Adipocyte (in vitro differentiated cells): ENCODE measurements at regions not wholly inside any gene's neighbourhood (a gene's known extent, or its start where the extent isn't known, plus 50 kb on each side); places are given as distances from the start of the nearest gene placed in this dataset.

Experiments
- DNase-seq: peaks from one replicate; pipeline ENCODE4 v3.0.0-alpha.2; 2015; ENCODE audit warnings: low read depth
- H3K27me3 ChIP-seq: replicated peaks from 2 replicates; pipeline ENCODE4 v1.7.0; 2013; ENCODE audit warnings: mild to moderate bottlenecking, low read length, moderate library complexity; ENCODE audit not compliant: control insufficient read depth, insufficient read depth
- H3K36me3 ChIP-seq: 2 replicates; pipeline ENCODE4 v1.7.0; 2013; ENCODE audit warnings: low read length, mild to moderate bottlenecking, moderate library complexity; ENCODE audit not compliant: control insufficient read depth, insufficient read depth, severe bottlenecking
- H3K4me1 ChIP-seq: 2 replicates; pipeline ENCODE4 v1.7.0; 2013; ENCODE audit warnings: mild to moderate bottlenecking, low read length, moderate library complexity; ENCODE audit not compliant: control insufficient read depth, insufficient read depth
- H3K4me3 ChIP-seq: 2 replicates; pipeline ENCODE4 v1.7.0; 2013; ENCODE audit warnings: mild to moderate bottlenecking, low read length, moderate library complexity
- H3K9ac ChIP-seq: 2 replicates; pipeline ENCODE4 v1.7.0; 2013; ENCODE audit warnings: mild to moderate bottlenecking, low read length, moderate library complexity
- H3K9me3 ChIP-seq: 2 replicates; pipeline ENCODE4 v1.7.0; 2013; ENCODE audit warnings: mild to moderate bottlenecking, low read length, moderate library complexity; ENCODE audit not compliant: control insufficient read depth

DNA sequence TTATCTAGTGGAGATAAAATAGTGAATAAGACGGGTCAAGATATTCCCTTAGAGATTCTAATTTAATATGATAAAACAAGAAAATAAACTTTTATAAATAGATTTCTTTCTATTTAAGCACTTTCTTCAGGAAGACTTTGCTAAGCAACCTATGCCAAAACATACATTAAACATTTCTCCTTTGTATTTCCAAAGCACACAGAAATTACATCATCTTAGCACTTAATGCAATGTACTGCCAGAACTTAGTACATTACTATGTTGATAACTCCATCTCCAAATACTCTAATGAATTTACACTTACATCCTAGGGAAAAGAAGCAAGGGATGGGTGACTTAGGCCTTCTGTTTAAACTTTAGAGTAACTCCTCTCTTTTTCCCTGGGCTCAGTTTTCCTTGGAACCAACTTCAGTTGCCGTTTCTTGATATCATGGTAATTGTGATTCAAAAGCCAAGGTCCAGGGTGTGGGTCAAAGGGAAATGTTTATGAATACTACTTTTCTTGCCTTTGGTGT lies 322.6 kb upstream of the PCDH20 start:
- H3K4me3 ChIP-seq: no peak overlapping the region
- no peak overlapping the region for H3K9ac ChIP-seq
- H3K9me3 ChIP-seq: no peaks in the 10 kb centered on the region
- H3K36me3 ChIP-seq: no peaks in the 10 kb centered on the region
- no peaks in the 10 kb centered on the region for H3K4me1 ChIP-seq
- no peaks in the 10 kb centered on the region for H3K27me3 ChIP-seq
- DNase-seq: no peak

DNA sequence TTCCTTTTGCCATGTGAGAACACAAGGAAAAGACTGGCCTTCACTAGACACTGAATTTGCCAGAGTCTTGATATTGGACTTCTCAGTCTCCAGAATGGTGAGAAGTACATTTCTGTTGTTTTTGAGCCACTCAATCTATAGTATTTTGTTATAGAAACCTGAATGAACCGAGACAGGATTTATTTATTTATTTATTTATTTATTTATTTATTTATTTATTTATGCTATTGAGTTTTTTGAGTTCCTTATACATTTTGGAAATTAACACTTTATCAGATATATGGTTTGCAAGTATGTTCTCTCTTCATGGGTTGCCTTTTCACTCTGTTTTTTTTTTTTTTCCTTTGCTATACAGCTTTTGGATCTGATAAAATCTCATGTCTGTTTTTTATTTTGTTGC lies 319.0 kb upstream of the PCDH20 start:
- no peak overlapping the region for H3K9ac ChIP-seq
- H3K4me3 ChIP-seq: no peak overlapping the region
- H3K9me3 ChIP-seq: no peaks in the 10 kb centered on the region
- no peaks in the 10 kb centered on the region for H3K27me3 ChIP-seq
- no peaks in the 10 kb centered on the region for H3K36me3 ChIP-seq
- H3K4me1 ChIP-seq: no peaks in the 10 kb centered on the region
- DNase-seq: no peak

DNA sequence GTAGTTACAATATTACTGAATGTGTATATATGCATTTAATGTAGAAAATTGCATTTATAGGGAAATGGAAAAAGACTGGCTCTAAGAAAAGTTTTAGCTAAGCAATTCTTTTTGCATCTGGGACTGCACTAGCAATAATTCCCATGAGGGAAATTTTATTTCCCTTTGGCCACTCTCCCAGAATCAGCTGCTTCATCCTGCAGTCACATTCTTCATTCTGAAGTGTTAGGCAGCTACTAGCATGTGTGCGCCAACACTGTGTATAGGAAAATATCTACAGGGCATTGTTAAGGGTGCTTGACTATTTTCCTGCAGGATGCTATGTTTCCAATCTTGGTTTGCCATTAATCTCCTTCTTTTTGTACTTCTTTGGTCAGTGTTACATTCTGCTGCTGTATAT lies 312.8 kb upstream of the PCDH20 start:
- no peaks in the 10 kb centered on the region for H3K36me3 ChIP-seq
- peak overlapping the region; percentile 2 for H3K4me3 ChIP-seq
- H3K27me3 ChIP-seq: no peaks in the 10 kb centered on the region
- H3K9me3 ChIP-seq: no peaks in the 10 kb centered on the region
- no peak for DNase-seq
- H3K4me1 ChIP-seq: peaks cover 18% of the 10 kb centered on the region
- H3K9ac ChIP-seq: no peak overlapping the region

DNA sequence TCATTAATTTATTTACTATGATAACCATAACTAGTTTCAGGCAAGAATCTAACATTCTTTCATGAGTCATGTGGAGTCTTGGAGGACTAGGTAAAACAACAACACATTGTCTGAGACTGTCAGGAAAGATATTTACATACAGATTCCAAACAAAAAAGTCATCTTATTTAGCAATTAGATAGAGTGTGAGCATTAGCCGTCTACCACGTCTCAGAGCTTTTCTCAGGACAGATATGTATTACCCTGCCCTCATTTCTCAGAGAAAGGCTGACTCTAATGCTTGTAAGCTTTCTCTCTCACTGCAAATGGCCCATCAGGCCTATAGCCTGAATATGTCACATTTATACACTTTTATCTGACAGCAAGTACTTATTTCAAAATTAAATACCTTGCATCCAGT lies 312.1 kb upstream of the PCDH20 start:
- DNase-seq: peak; percentile 6
- no peaks in the 10 kb centered on the region for H3K27me3 ChIP-seq
- H3K9ac ChIP-seq: no peak overlapping the region
- peak overlapping the region; percentile 2 for H3K4me3 ChIP-seq
- peaks cover 18% of the 10 kb centered on the region for H3K4me1 ChIP-seq
- H3K9me3 ChIP-seq: no peaks in the 10 kb centered on the region
- H3K36me3 ChIP-seq: no peaks in the 10 kb centered on the region

GRCh38 chr13:61725806-61726205 lies 310.2 kb upstream of the PCDH20 start:
- no peak for DNase-seq
- Histone ChIP-seq H3K9ac (no peak overlapping the region), H3K27me3 (no peaks in the 10 kb centered on the region), H3K4me1 (peaks cover 18% of the 10 kb centered on the region), H3K9me3 (no peaks in the 10 kb centered on the region), H3K36me3 (no peaks in the 10 kb centered on the region), H3K4me3 (no peak overlapping the region)

GRCh38 chr13:61722119-61722518 lies 306.5 kb upstream of the PCDH20 start:
- H3K36me3 ChIP-seq: no peaks in the 10 kb centered on the region
- no peaks in the 10 kb centered on the region for H3K9me3 ChIP-seq
- no peaks in the 10 kb centered on the region for H3K27me3 ChIP-seq
- no peak for DNase-seq
- H3K9ac ChIP-seq: no peak overlapping the region
- no peaks in the 10 kb centered on the region for H3K4me1 ChIP-seq
- H3K4me3 ChIP-seq: no peak overlapping the region

GRCh38 chr13:61712621-61713020 lies 297.0 kb upstream of the PCDH20 start:
- H3K9me3 ChIP-seq: no peaks in the 10 kb centered on the region
- H3K27me3 ChIP-seq: no peaks in the 10 kb centered on the region
- DNase-seq: no peak
- no peak overlapping the region for H3K4me3 ChIP-seq
- H3K9ac ChIP-seq: no peak overlapping the region
- no peaks in the 10 kb centered on the region for H3K4me1 ChIP-seq
- no peaks in the 10 kb centered on the region for H3K36me3 ChIP-seq

DNA sequence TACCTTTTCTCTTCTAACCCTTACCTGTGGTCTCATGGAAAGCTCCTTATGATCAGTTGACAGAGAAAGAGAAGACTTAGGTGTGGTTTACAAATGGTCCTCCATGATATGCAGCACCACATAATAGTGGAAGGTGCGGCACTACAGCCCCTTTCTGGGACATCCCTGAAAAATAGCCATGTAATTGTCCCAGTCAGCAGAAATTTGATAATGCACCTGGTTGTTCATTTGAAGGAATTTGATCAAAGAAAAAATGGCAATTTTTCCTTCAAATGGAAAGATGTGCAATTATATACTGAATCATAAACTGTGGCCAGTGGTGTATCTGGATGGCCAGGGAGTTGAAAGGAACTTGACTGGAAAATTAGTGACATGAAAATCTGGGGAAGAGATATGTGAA lies 293.6 kb upstream of the PCDH20 start:
- no peak for DNase-seq
- H3K9ac ChIP-seq: no peak overlapping the region

GRCh38 chr13:61706899-61707298 lies 291.2 kb upstream of the PCDH20 start:
- DNase-seq: no peak
- Histone ChIP-seq H3K4me1 (no peaks in the 10 kb centered on the region), H3K27me3 (no peaks in the 10 kb centered on the region), H3K9me3 (no peaks in the 10 kb centered on the region), H3K36me3 (no peaks in the 10 kb centered on the region), H3K4me3 (no peak overlapping the region), H3K9ac (no peak overlapping the region)

More for the DNA sequence above, 293.6 kb upstream of the PCDH20 start:
- H3K36me3 ChIP-seq: no peaks in the 10 kb centered on the region
- no peaks in the 10 kb centered on the region for H3K4me1 ChIP-seq
- H3K9me3 ChIP-seq: no peaks in the 10 kb centered on the region
- no peaks in the 10 kb centered on the region for H3K27me3 ChIP-seq
- H3K4me3 ChIP-seq: no peak overlapping the region

DNA sequence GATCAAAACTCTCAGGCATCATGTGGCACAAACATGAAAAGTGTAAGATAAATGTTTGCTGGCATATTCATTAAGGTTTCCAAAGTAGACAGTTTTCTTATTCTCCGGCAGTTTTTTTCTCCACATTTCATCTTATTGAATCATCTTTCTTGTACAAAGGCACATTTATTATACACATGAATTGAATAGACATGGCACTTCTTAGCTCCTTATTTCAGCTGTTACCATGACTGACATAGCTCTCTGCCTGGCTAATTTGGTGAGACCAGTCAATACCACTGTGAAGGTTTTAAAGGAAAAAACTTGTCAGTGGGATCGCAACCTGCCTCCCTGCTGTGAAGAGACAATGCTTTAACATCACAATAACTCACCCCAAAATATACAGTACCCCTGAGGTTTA lies 285.0 kb upstream of the PCDH20 start:
- H3K9ac ChIP-seq: no peak overlapping the region
- no peaks in the 10 kb centered on the region for H3K27me3 ChIP-seq
- H3K4me3 ChIP-seq: no peak overlapping the region
- no peaks in the 10 kb centered on the region for H3K36me3 ChIP-seq
- H3K9me3 ChIP-seq: no peaks in the 10 kb centered on the region
- H3K4me1 ChIP-seq: no peaks in the 10 kb centered on the region
- DNase-seq: no peak

- Histone ChIP-seq H3K4me1 (no peaks in the 10 kb centered on the region), H3K36me3 (no peaks in the 10 kb centered on the region), H3K4me3 (no peak overlapping the region), H3K9ac (no peak overlapping the region), H3K27me3 (no peaks in the 10 kb centered on the region), H3K9me3 (no peaks in the 10 kb centered on the region)
- DNase-seq: no peak
These were observed 284.5 kb upstream of the PCDH20 start for GRCh38 chr13:61700181-61700580.

DNA sequence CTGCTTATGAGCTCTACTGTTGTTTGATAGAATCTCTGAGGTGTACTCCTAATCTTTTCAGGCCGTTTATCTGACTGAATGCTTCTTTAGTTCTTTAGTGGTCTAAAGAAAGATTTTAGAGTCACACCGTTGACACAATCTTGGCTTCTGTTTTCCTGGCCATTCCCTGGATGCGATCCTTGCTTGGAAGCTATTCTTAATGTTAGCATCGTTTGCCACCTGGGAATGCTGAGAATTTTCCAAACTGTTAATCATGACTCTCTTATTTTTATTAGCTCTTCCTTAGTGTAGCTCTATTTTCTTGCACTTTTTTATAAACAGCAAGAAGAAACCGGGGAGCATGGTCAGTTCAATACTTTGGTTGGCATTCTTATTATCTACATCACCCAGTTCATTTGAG lies 281.0 kb upstream of the PCDH20 start:
- Histone ChIP-seq H3K9me3 (no peaks in the 10 kb centered on the region), H3K4me3 (no peak overlapping the region), H3K4me1 (no peaks in the 10 kb centered on the region), H3K9ac (no peak overlapping the region), H3K27me3 (no peaks in the 10 kb centered on the region), H3K36me3 (no peaks in the 10 kb centered on the region)
- no peak for DNase-seq
